Breast epithelium (tissue), 3 donors: ENCODE measurements at regions not wholly inside any gene's neighbourhood (a gene's known extent, or its start where the extent isn't known, plus 50 kb on each side); places are given as distances from the start of the nearest gene placed in this dataset.

Experiments used
- CTCF ChIP-seq, 3 donors: fragments of 450-650 bp; IDR thresholded peaks; one replicate each; pipeline ENCODE4 v1.5.1; 2016 to 2017; ENCODE audit warnings: antibody characterized with exemption in 3 of 3, mild to moderate bottlenecking in 3 of 3, moderate library complexity in 3 of 3
- POLR2AphosphoS5 ChIP-seq, 3 donors: sonication (generic); formaldehyde crosslinking; IDR thresholded peaks; one replicate each; pipeline ENCODE4 v1.6.1; 2017; ENCODE audit warnings: antibody characterized with exemption in 3 of 3

- TF ChIP-seq CTCF (IDR thresholded peaks at IDR 0.05): no peak
- TF ChIP-seq POLR2AphosphoS5 (IDR thresholded peaks at IDR 0.05): no peak
Observed at GRCh38 chr20:22773344-22773743, 189.0 kb upstream of the FOXA2 start.
